HUES48 (cell line): ENCODE measurements at regions not wholly inside any gene's neighbourhood (a gene's known extent, or its start where the extent isn't known, plus 50 kb on each side); places are given as distances from the start of the nearest gene placed in this dataset.

ENCODE experiments used
- H3K27ac ChIP-seq: one replicate; pipeline ENCODE4 v1.7.0; 2013; ENCODE audit warnings: low read depth, low read length, inconsistent platforms
- H3K27me3 ChIP-seq: 2 replicates; pipeline ENCODE4 v1.6.1; 2013; ENCODE audit warnings: mild to moderate bottlenecking, low read length; ENCODE audit not compliant: control insufficient read depth, insufficient read depth
- H3K36me3 ChIP-seq: 2 replicates; pipeline ENCODE4 v1.6.1; 2013; ENCODE audit warnings: low read length; ENCODE audit not compliant: control insufficient read depth, insufficient read depth
- H3K4me1 ChIP-seq: 2 replicates; pipeline ENCODE4 v1.6.1; 2013; ENCODE audit warnings: mild to moderate bottlenecking, low read length; ENCODE audit not compliant: control insufficient read depth, insufficient read depth
- H3K4me3 ChIP-seq: 2 replicates; pipeline ENCODE4 v1.5.1; 2013; ENCODE audit warnings: mild to moderate bottlenecking, low read depth, low read length
- H3K9ac ChIP-seq: 2 replicates; pipeline ENCODE4 v1.6.1; 2013; ENCODE audit warnings: mild to moderate bottlenecking, low read depth, low read length, moderate library complexity
- H3K9me3 ChIP-seq: 2 replicates; pipeline ENCODE4 v1.6.1; 2013; ENCODE audit warnings: low read length; ENCODE audit not compliant: control insufficient read depth, insufficient read depth

DNA sequence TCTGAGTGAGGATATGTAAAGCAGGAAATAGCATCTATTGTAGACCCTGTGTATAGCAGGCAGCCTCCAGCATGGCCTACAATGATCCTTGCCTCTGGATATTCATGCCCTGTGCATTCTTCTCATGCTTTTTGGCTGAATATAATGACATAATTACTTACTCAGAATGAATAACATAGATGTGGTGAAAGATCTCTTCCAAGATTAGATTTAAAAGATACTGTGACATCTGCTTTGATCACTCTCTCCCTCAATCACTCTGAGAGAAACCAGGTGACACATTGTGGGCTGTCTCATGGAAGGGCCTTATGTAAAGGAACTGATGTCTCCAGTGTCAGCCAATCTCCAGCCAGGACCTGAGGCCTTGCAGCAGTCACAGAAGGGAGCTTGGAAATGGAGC is 376.7 kb downstream of the DNAH5 start:
- H3K36me3 ChIP-seq, result no peaks in the 10 kb centered on the region
- H3K9me3 ChIP-seq, result no peaks in the 10 kb centered on the region
- 0 out of 2 replicates have a peak, but pooled peaks cover 2% of the 10 kb centered on the region for H3K4me1 ChIP-seq
- H3K9ac ChIP-seq, result no peak overlapping the region
- H3K27me3 ChIP-seq, result no peaks in the 10 kb centered on the region
- H3K4me3 ChIP-seq, result no peak overlapping the region
- no peak overlapping the region for H3K27ac ChIP-seq

DNA sequence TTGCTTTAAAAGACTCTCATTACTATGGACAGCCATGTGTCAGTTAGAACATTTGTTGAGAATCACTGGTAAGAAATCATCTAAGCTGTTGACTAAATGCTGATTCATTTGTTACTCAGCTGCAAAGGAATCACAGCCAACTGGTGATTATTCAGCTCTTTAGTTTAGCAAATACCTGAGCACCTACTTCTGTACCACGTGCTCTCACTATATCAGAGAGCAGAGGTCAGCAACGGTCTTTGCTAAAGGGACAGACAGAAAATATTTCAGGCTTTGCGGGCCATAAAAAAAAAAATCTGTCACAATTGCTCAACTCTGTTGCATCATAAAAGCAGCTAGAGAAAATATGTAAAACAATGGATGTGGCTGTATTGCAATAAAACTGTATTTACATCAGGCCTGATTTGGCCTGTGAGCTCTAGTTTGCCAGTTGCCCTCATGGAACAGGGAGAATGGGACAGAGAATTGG is 377.6 kb downstream of the DNAH5 start:
- H3K9me3 ChIP-seq, result no peaks in the 10 kb centered on the region
- H3K9ac ChIP-seq, result no peak overlapping the region
- H3K27me3 ChIP-seq, result no peaks in the 10 kb centered on the region
- no peaks in the 10 kb centered on the region for H3K36me3 ChIP-seq
- 0 out of 2 replicates have a peak, but pooled peaks cover 2% of the 10 kb centered on the region for H3K4me1 ChIP-seq
- no peak overlapping the region for H3K27ac ChIP-seq
- no peak overlapping the region for H3K4me3 ChIP-seq

GRCh38 chr5:13558408-13558807 is 386.1 kb downstream of the DNAH5 start:
- H3K4me3 ChIP-seq, result no peak overlapping the region

DNA sequence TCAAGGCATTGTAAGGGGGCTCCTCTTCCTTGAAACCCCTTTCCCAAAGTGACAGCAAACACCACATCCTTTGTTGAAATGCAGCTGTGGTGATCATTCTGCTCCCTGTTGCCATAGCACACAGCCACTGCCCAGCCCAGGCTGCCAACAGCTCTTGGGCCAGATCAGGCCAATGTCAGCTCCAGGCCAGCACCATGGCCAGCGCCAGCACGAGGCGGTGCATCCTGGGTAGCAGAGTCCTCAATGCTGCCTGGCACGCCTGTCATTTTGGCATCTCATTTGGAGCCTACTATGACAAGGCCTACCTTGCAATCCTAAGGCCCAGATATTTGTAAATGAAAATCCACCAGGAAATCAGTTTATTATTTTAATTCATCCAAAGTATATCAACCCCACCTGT is 390.6 kb downstream of the DNAH5 start:
- no peak overlapping the region for H3K27ac ChIP-seq
- H3K36me3 ChIP-seq, result no peaks in the 10 kb centered on the region
- H3K9me3 ChIP-seq, result no peaks in the 10 kb centered on the region
- no peak overlapping the region for H3K4me3 ChIP-seq
- no peak overlapping the region for H3K9ac ChIP-seq
- no peaks in the 10 kb centered on the region for H3K4me1 ChIP-seq
- H3K27me3 ChIP-seq, result no peaks in the 10 kb centered on the region

More at GRCh38 chr5:13558408-13558807, 386.1 kb downstream of the DNAH5 start:
- Histone ChIP-seq H3K9ac (no peak overlapping the region), H3K36me3 (no peaks in the 10 kb centered on the region), H3K27ac (no peak overlapping the region), H3K9me3 (no peaks in the 10 kb centered on the region), H3K4me1 (no peaks in the 10 kb centered on the region), H3K27me3 (no peaks in the 10 kb centered on the region)

DNA sequence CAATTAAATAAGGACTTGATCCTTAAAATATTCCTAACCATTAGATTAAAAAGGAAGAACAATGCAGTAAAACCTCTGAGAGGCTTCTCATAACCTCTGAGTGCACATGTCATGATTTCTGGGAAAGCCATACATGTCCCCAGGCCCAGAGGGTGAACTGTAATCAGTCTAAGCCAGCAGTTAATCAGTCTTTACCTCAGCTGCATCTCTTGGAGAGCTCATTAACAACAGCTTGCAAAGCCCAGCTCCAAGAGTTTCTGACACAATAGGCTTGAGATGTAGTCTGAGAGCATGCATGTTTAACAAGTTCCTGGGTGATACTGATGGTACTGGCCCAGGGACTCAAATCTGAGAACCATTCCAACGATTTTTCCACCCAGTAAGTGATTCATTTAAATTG is 392.1 kb downstream of the DNAH5 start:
- Histone ChIP-seq H3K27ac (no peak overlapping the region), H3K9me3 (no peaks in the 10 kb centered on the region), H3K36me3 (no peaks in the 10 kb centered on the region), H3K27me3 (no peaks in the 10 kb centered on the region), H3K4me1 (no peaks in the 10 kb centered on the region), H3K4me3 (no peak overlapping the region), H3K9ac (no peak overlapping the region)

GRCh38 chr5:13551645-13552044 is 392.8 kb downstream of the DNAH5 start:
- H3K9ac ChIP-seq, result no peak overlapping the region
- H3K27ac ChIP-seq, result no peak overlapping the region
- no peaks in the 10 kb centered on the region for H3K27me3 ChIP-seq
- no peaks in the 10 kb centered on the region for H3K9me3 ChIP-seq
- H3K4me1 ChIP-seq, result no peaks in the 10 kb centered on the region
- H3K36me3 ChIP-seq, result no peaks in the 10 kb centered on the region
- no peak overlapping the region for H3K4me3 ChIP-seq

- Histone ChIP-seq H3K9me3 (no peaks in the 10 kb centered on the region), H3K36me3 (no peaks in the 10 kb centered on the region)
Observed at GRCh38 chr5:13540168-13540750, 404.2 kb downstream of the DNAH5 start.

GRCh38 chr5:13536933-13537332 is 407.6 kb downstream of the DNAH5 start:
- Histone ChIP-seq H3K27me3 (no peaks in the 10 kb centered on the region), H3K36me3 (no peaks in the 10 kb centered on the region), H3K9me3 (no peaks in the 10 kb centered on the region), H3K4me3 (no peak overlapping the region), H3K4me1 (peaks cover 16% of the 10 kb centered on the region), H3K27ac (no peak overlapping the region), H3K9ac (no peak overlapping the region)

More at GRCh38 chr5:13540168-13540750, 404.2 kb downstream of the DNAH5 start:
- H3K4me1 ChIP-seq, result peaks cover 16% of the 10 kb centered on the region
- no peak overlapping the region for H3K4me3 ChIP-seq
- no peaks in the 10 kb centered on the region for H3K27me3 ChIP-seq
- H3K27ac ChIP-seq, result no peak overlapping the region
- H3K9ac ChIP-seq, result no peak overlapping the region

GRCh38 chr5:13533833-13534232 is 410.7 kb downstream of the DNAH5 start:
- Histone ChIP-seq H3K4me1 (no peaks in the 10 kb centered on the region), H3K9ac (no peak overlapping the region), H3K36me3 (no peaks in the 10 kb centered on the region), H3K27me3 (no peaks in the 10 kb centered on the region), H3K9me3 (no peaks in the 10 kb centered on the region), H3K27ac (no peak overlapping the region), H3K4me3 (no peak overlapping the region)

GRCh38 chr5:13529300-13529699 is 415.2 kb downstream of the DNAH5 start:
- no peaks in the 10 kb centered on the region for H3K36me3 ChIP-seq
- H3K9ac ChIP-seq, result no peak overlapping the region
- no peaks in the 10 kb centered on the region for H3K27me3 ChIP-seq
- no peaks in the 10 kb centered on the region for H3K4me1 ChIP-seq
- H3K9me3 ChIP-seq, result no peaks in the 10 kb centered on the region
- H3K4me3 ChIP-seq, result no peak overlapping the region
- no peak overlapping the region for H3K27ac ChIP-seq

DNA sequence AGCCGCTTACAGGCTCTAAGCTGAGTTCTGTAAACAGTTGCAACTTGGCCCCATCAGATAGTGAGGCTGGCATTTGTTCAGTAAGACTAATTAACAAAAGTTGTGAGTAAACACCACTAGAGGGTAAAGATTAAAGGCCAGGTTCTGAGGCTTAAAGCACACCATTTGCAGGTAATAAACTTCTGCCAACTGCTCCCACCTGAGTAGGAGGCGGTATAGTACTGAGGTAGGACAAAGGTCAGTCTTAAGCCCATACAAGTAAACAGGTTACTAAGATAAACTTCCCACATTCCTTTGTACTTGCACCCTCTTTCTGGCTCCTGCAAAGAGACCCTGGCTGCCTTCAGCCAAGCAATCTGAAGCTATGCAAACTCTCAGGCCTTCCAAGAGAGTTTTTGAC is 419.6 kb downstream of the DNAH5 start:
- Histone ChIP-seq H3K27me3 (no peaks in the 10 kb centered on the region), H3K4me1 (no peaks in the 10 kb centered on the region), H3K27ac (no peak overlapping the region), H3K4me3 (no peak overlapping the region), H3K9ac (no peak overlapping the region), H3K36me3 (no peaks in the 10 kb centered on the region), H3K9me3 (no peaks in the 10 kb centered on the region)
